Ishikawa (cell line): ENCODE measurements at regions not wholly inside any gene's neighbourhood (a gene's known extent, or its start where the extent isn't known, plus 50 kb on each side); places are given as distances from the start of the nearest gene placed in this dataset.

Experiments
- CEBPB ChIP-seq: IDR thresholded peaks from 2 replicates; pipeline ENCODE4 v1.6.1; 2012
- CREB1 ChIP-seq: IDR thresholded peaks from 2 replicates; pipeline ENCODE4 v1.6.1; 2012; ENCODE audit warnings: low read depth
- EGR1 ChIP-seq: IDR thresholded peaks from 2 replicates; pipeline ENCODE4 v1.6.1; 2012
- EP300 ChIP-seq: IDR thresholded peaks from 2 replicates; pipeline ENCODE4 v1.6.1; 2012; ENCODE audit warnings: borderline replicate concordance
- FOXM1 ChIP-seq: IDR thresholded peaks from 2 replicates; pipeline ENCODE4 v1.6.1; 2012; ENCODE audit warnings: low read depth, borderline replicate concordance
- MAX ChIP-seq: IDR thresholded peaks from 2 replicates; pipeline ENCODE4 v1.6.1; 2012
- NFIC ChIP-seq: IDR thresholded peaks from 2 replicates; pipeline ENCODE4 v1.6.1; 2012
- RAD21 ChIP-seq: IDR thresholded peaks from 2 replicates; pipeline ENCODE4 v1.6.1; 2012; ENCODE audit warnings: low read depth
- REST ChIP-seq: IDR thresholded peaks from 2 replicates; pipeline ENCODE4 v1.6.1; 2012; ENCODE audit warnings: low read depth, mild to moderate bottlenecking
- TAF1 ChIP-seq: IDR thresholded peaks from 2 replicates; pipeline ENCODE4 v1.6.1; 2012; ENCODE audit warnings: low read depth, mild to moderate bottlenecking
- TCF12 ChIP-seq: IDR thresholded peaks from 2 replicates; pipeline ENCODE4 v1.6.1; 2012; ENCODE audit warnings: low read depth
- TEAD4 ChIP-seq: IDR thresholded peaks from 2 replicates; pipeline ENCODE4 v1.6.1; 2012
- YY1 ChIP-seq: IDR thresholded peaks from 2 replicates; pipeline ENCODE4 v1.6.1; 2012; ENCODE audit warnings: low read depth
- ZBTB7A ChIP-seq: IDR thresholded peaks from 2 replicates; pipeline ENCODE4 v1.6.1; 2012; ENCODE audit warnings: low read depth
- TF ChIP-seq, protein P1 (sequence below): IDR thresholded peaks from 2 replicates; pipeline ENCODE4 v1.6.1; 2012

DNA sequence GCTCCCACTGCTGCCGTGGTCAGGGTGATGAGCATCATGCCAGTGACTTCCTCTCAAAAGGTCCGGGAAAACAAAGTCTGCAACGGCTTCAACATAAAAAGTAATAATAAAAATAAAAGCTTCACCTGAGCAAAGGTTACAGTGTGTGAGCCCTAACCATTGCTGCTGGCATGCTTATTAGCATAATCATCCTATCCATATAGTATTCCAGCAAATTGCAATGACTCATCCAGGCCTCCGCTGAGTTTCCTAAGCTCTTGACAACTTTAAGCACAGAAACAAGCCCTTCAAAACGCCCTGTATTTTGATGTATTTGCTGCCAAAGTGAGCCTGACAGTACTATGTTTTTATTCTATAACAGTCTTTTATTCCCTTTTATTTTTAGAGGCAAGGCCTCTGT lies 100.5 kb downstream of the AASDH start:
- TF ChIP-seq TAF1 (no peak), NFIC (no peak), ZBTB7A (no peak), REST (no peak), FOXM1 (no peak), CEBPB (no peak), EGR1 (no peak), EP300 (no peak)

- TF ChIP-seq REST (no peak), ZBTB7A (no peak), EGR1 (no peak), CEBPB (no peak), MAX (no peak), TEAD4 (no peak), EP300 (no peak), TCF12 (no peak), RAD21 (no peak), FOXM1 (no peak), YY1 (no peak), NFIC (no peak), TAF1 (no peak), CREB1 (no peak)
- TF ChIP-seq, protein P1, sequence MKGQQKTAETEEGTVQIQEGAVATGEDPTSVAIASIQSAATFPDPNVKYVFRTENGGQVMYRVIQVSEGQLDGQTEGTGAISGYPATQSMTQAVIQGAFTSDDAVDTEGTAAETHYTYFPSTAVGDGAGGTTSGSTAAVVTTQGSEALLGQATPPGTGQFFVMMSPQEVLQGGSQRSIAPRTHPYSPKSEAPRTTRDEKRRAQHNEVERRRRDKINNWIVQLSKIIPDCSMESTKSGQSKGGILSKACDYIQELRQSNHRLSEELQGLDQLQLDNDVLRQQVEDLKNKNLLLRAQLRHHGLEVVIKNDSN: no peak
Observed at GRCh38 chr4:56283375-56283774, 103.9 kb downstream of the AASDH start.

DNA sequence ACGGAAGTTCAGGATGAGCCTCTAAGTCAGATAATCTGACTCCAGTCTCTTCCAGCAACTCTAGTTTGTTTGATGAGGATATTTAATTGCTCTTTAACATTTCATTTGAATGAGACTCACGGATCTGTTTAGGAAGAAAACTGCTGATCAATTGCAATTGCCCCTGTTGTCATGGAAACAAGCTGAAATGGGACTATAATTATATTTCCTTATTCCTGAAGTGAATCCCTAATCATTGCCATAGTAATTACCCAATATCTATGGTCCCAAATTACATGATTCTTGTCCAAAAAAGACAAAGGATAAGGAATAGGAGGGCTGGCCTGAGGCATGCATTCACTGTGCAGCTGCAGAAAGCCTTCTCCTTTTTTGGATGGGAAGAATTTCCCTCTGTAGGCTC lies 105.3 kb downstream of the AASDH start:
- TF ChIP-seq YY1 (no peak), MAX (no peak), REST (no peak), EP300 (no peak), RAD21 (no peak)

- TF ChIP-seq TAF1: no peak
- no peak for TF ChIP-seq EGR1
- no peak for TF ChIP-seq FOXM1
- no peak for TF ChIP-seq YY1
- TF ChIP-seq RAD21: no peak
- no peak for TF ChIP-seq MAX
- no peak for TF ChIP-seq REST
- TF ChIP-seq TEAD4: no peak
- TF ChIP-seq EP300: no peak
- TF ChIP-seq CREB1: no peak
- no peak for TF ChIP-seq CEBPB
- TF ChIP-seq TCF12: no peak
Observed at GRCh38 chr4:56276547-56276946, 110.7 kb downstream of the AASDH start.
